ENCODE measurements at regions not wholly inside any gene's neighbourhood (a gene's known extent, or its start where the extent isn't known, plus 50 kb on each side); places are given as distances from the start of the nearest gene placed in this dataset.

- no peak for TF ChIP-seq L3MBTL2 (conservative IDR thresholded peaks at IDR 0.05)
- TF ChIP-seq SP1 (IDR thresholded peaks at IDR 0.05) = no peak
- TF ChIP-seq ZNF384 (IDR thresholded peaks at IDR 0.05) = no peak
- no peak for TF ChIP-seq BHLHE40 (IDR thresholded peaks at IDR 0.05; ENCODE audit: borderline replicate concordance)
- no peak for TF ChIP-seq FOXM1 (IDR thresholded peaks at IDR 0.05; ENCODE audit: borderline replicate concordance)
- TF ChIP-seq NFRKB (IDR thresholded peaks at IDR 0.05) = no peak
- no peak for TF ChIP-seq SUZ12 (IDR thresholded peaks at IDR 0.05)
- TF ChIP-seq FOXK2 (IDR thresholded peaks at IDR 0.05) = no peak
- TF ChIP-seq FOXA1 (IDR thresholded peaks at IDR 0.05) = no peak
- no peak for TF ChIP-seq ELF4 (IDR thresholded peaks at IDR 0.05)
- no peak for TF ChIP-seq PKNOX1 (IDR thresholded peaks at IDR 0.05)
- no peak for TF ChIP-seq ARNT (IDR thresholded peaks at IDR 0.05)
- TF ChIP-seq HDGF (IDR thresholded peaks at IDR 0.05; ENCODE audit: borderline replicate concordance) = no peak
- TF ChIP-seq LEF1 (IDR thresholded peaks at IDR 0.05; ENCODE audit: borderline replicate concordance) = no peak
Measured at GRCh38 chr20:56926501-56926900, 297.4 kb downstream of the TFAP2C start.

Data from HEK293T (cell line).